Coronary artery (tissue), 2 donors: ENCODE measurements at regions not wholly inside any gene's neighbourhood (a gene's known extent, or its start where the extent isn't known, plus 50 kb on each side); places are given as distances from the start of the nearest gene placed in this dataset.

Experiments used
- DNase-seq: peaks from one replicate; pipeline ENCODE4 v3.0.0-alpha.2; 2017; ENCODE audit warnings: low spot score
- H3K27ac ChIP-seq, 2 donors: fragments of 200-600 bp; sonication (generic); one replicate each; pipeline ENCODE4 v1.5.1; 2016 to 2019
- H3K4me3 ChIP-seq: fragments of 200-600 bp; sonication (generic); 2 replicates; pipeline ENCODE4 v1.5.1; 2016; ENCODE audit warnings: mild to moderate bottlenecking, moderate library complexity
- CTCF ChIP-seq: fragments of 200-600 bp; sonication (generic); IDR thresholded peaks from one replicate; pipeline ENCODE4 v1.5.1; 2019; ENCODE audit warnings: antibody characterized with exemption

DNA sequence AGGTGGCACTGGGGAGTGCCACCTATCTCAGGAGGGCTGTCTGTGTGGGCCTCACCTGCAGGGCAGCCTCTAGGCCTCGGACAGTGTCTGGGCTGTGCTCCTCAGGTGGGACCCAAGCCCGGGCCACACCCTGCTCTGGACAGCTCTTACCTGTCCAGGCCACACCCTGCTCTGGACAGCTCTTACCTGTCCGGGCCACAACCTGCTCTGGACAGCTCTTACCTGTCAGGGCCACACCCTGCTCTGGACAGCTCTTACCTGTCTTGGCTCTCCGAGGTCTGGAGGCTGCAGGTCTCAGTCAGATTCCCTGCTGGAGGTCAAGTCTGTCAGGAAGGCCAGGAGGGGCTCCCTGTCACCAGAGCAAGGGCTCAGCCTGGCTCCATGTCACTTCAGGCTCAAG lies 80.6 kb downstream of the LINGO1 start:
- no peak for DNase-seq
- Histone ChIP-seq H3K27ac (no peak overlapping the region), H3K4me3 (no peak overlapping the region)
- no peak for TF ChIP-seq CTCF

DNA sequence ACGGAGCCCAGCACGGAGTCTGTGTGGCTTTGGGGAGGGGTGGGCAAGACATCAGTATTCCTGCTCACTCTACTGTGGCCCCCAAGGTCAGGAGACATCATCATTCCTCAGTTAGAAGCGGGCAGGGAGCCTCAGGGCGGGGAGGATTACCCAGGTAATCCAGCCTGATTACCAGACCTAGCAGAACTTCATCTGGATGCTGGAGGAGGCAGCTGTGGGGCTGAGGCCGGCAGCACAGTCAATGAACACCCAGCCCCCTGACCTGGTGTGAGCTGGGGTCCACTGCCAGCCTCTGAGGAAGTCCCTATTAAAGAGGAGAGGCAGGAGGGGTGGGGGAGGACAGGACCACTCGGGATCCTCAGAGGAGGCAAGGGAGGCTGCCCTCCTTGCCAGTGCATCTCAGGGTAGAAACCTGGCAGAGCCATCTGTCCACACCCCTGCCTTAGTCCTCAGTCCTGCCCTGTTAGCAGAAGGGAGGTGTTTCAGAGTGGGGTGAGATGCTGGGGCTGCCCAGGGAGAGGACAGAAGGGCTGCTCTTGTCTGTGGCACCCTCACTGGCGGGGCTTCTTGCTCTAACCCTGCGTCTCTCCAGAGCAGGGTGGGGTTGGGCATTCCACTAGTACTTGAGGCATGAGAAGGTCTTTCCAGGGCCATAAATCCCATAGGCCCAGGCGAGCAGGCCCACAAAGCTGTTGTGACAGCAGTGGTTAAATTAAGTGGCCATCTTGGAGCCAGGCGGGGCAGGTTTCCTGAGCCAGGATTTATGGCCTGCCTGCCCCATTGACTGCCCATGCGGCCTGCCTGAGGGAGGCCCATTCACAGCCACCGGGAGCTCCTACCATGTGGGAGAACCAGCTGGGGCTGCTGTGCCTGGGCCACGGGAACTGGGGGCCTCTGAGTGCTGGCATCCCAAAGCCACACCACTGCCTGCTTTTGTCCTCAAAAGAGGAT lies 82.1 kb downstream of the LINGO1 start:
- Histone ChIP-seq H3K4me3 (no peak overlapping the region), H3K27ac (no peak overlapping the region)
- no peak for DNase-seq
- no peak for TF ChIP-seq CTCF

DNA sequence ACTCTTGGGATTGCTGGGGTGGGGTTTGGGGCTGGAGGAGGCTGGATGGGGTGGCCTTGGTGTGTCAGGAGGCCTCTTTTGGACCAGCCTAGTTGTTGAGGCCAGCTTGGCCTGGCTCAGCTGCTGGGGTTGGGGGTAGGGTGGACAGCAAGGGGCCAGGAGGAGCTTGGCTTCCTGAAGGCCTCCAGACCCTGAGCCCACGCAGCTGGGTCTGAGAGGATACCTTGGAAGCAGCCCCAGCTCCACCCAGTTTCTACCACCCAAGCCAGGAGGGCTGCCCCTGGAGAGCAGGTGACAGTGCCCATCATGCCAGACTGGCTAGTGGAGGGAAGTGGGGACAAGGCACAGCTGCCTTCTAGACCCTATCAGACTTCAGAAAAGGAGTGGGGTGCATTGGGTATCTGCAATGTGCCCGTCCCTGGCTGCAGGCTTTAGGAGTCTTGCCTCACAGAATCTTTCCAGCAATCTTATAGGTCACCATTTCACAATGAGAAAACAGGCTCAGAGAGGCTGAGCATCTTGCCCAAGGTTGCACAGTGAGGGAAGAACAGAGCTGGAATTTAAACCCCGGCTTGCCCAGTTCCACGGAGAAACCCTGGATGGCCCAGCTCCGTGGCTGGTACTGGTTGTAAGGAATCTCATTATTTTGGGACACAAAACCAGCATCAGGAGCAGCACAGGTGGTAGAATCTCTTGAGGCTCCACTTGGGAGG lies 83.0 kb downstream of the LINGO1 start:
- DNase-seq = no peak
- no peak overlapping the region for H3K4me3 ChIP-seq
- TF ChIP-seq CTCF = no peak
- no peak overlapping the region for H3K27ac ChIP-seq

- no peak for TF ChIP-seq CTCF
- H3K4me3 ChIP-seq = no peak overlapping the region
- no peak overlapping the region for H3K27ac ChIP-seq
- DNase-seq = no peak
Measured at GRCh38 chr15:77548589-77549557, 83.8 kb downstream of the LINGO1 start.

DNA sequence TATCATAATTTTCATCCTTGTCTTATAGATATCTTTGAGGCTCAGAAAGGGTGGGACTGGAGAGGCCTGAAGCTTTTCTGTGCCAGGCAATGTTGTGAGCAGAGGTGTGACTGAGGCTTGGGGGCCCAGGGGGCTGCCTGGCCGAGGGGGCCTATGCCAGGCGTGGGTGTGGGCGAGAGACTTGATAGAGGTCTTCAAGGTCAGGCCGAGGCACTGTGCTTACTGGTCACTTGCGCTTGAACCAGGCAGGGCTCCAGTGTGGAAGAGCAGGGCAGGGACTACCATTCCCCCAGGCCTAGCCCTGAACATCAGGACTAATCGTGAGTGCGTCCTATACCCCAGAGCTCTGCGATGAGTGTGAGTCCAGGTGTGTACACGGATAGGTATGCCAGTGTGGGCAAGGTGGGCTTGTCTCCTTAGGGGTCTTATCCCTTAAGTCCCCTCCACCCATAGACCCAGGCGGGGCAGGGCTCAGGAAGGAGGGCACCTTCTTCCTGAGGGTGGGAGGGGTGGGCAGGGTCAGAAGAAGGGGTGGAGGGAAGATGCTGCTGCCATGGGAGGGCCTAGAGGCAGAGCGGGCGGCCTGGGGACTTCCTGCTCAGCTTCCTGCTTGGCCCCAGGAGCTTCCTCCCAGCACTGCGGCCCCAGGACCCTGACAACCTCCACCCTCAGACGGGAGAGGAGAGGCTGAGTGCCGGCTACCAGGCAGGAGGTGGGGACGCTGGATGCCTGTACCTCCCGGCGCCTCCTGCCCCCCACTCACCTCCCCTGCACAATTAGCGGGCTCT lies 84.7 kb downstream of the LINGO1 start:
- no peak for DNase-seq
- no peak for TF ChIP-seq CTCF
- H3K4me3 ChIP-seq = no peak overlapping the region
- H3K27ac ChIP-seq = no peak overlapping the region

DNA sequence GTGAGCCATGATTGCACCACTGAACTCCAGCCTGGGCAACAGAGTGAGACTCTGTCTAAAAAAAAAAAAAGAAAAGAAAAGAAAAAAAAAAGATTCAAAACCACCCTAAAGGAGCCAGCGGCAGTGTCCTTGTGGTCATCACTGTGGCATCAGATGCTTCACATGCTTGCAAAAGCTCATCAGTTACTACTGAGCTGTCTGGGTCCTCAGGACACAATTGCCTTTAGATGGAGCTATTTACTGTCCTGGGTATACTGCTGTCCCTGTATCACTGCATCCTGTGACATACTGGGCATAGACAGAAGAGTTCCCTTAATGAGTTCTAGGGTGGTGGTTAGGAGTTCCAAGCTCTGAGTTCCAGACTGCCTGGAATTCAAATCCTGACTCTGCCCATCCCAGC lies 85.8 kb downstream of the LINGO1 start:
- no peak overlapping the region for H3K27ac ChIP-seq
- no peak for TF ChIP-seq CTCF
- no peak for DNase-seq
- no peak overlapping the region for H3K4me3 ChIP-seq
